ENCODE measurements at regions not wholly inside any gene's neighbourhood (a gene's known extent, or its start where the extent isn't known, plus 50 kb on each side); places are given as distances from the start of the nearest gene placed in this dataset.

DNA sequence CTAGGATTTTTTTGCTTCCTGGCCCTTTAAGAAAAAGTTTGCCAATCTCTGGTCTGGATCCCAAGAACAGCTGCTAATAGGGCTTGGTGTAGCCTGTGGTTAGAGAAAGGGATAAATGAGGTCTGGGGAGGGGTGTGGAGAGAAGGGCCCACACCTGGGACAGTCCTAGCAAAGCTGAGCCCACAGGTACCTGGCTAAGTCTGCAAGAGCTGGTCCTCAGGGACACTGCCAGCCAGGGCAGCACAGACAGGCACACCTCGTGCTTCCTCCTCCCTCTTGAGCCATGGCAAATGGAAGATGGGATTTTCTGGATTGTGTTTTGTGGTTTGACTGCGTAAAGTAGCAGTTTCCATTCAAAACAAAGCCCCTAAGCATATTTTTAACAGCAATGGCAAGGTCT, 217.5 kb downstream of the SOX9 start:
- TF ChIP-seq, protein P1, sequence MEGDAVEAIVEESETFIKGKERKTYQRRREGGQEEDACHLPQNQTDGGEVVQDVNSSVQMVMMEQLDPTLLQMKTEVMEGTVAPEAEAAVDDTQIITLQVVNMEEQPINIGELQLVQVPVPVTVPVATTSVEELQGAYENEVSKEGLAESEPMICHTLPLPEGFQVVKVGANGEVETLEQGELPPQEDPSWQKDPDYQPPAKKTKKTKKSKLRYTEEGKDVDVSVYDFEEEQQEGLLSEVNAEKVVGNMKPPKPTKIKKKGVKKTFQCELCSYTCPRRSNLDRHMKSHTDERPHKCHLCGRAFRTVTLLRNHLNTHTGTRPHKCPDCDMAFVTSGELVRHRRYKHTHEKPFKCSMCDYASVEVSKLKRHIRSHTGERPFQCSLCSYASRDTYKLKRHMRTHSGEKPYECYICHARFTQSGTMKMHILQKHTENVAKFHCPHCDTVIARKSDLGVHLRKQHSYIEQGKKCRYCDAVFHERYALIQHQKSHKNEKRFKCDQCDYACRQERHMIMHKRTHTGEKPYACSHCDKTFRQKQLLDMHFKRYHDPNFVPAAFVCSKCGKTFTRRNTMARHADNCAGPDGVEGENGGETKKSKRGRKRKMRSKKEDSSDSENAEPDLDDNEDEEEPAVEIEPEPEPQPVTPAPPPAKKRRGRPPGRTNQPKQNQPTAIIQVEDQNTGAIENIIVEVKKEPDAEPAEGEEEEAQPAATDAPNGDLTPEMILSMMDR (IDR thresholded peaks at IDR 0.05): no peak
- DNase-seq (no peak), ATAC-seq (no peak)
- Histone ChIP-seq H3K4me3 (ENCODE audit: low read length) (no peak overlapping the region), H3K36me3 (ENCODE audit: control insufficient read depth, insufficient read depth, low read length) (no peaks in the 10 kb centered on the region), H3K27me3 (ENCODE audit: control insufficient read depth, insufficient read depth, low read length) (no peaks in the 10 kb centered on the region), H3K4me1 (ENCODE audit: control insufficient read depth, insufficient read depth, low read length) (no peaks in the 10 kb centered on the region), H3K9me3 (ENCODE audit: control insufficient read depth, insufficient read depth, low read length) (no peaks in the 10 kb centered on the region), H3K27ac (ENCODE audit: low read length) (no peak overlapping the region)
- no peaks in the 10 kb centered on the region for H3K4me1 Mint-ChIP-seq
- whole genome bisulfite sequencing (ENCODE audit: insufficient coverage): 26% methylated on average over 2 of the region's 2 CpGs
- peaks cover 0 to under 1% of the 10 kb centered on the region in 2 donors for H3K9me3 Mint-ChIP-seq
- intact Hi-C loops (cut with micrococcal nuclease): no loop called here
- no peak overlapping the region for H3K4me3 Mint-ChIP-seq
- no peaks in the 10 kb centered on the region for H3K36me3 Mint-ChIP-seq
- no peaks in the 10 kb centered on the region for H3K27me3 Mint-ChIP-seq (ENCODE audit: low read depth in 2 of 2)
- H3K27ac Mint-ChIP-seq: no peak overlapping the region

DNA sequence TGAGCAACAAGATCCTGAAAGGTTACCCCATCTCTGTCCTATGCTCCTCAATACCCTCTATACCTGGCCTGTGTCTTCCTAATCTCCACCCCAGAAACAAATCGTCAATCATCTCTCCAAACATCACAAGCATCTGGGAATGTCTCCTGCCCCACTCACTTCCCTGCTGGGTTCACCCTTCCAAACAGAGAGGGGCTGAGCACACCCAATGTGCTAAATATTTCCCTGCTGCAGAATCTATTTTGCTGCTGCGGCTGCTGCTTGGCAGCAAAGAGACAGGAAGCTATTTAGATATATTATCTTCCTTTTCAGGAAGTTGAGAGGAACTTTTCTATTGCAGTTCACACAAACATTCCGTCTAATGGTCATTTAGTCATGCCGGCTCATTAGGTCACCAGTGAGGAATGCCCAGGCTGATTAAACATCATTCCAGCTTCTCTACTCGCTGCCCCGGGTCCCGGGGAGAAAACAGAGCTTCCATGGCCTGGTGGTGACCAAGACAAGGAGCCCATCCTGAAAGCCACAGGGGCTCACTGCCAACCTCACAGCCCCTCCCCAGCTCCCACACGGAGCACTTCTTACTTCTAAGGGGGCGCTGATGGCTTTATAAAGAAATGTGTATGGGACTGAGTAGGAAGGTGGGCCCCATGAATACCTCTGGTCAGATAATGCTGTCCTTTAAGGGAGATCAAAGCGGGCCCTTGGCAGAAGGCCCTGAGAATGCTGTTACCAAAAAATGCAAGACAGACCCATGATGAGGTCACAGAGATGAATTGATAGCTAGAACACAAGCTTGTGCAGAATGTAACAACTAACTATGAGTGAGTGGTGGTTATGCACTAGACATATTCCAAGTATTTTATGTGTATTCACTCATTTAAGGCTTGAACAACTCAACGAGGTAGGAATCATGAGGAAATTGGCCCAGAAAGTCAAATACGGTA, 218.3 kb downstream of the SOX9 start:
- H3K27me3 Mint-ChIP-seq (ENCODE audit: low read depth in 2 of 2): no peaks in the 10 kb centered on the region
- H3K4me1 Mint-ChIP-seq: no peaks in the 10 kb centered on the region
- WGBS (ENCODE audit: insufficient coverage): 34% methylated on average over 11 of the region's 12 CpGs
- H3K9me3 Mint-ChIP-seq: no peaks in the 10 kb centered on the region
- no peak overlapping the region for H3K4me3 ChIP-seq (ENCODE audit: low read length)
- H3K4me3 Mint-ChIP-seq: no peak overlapping the region
- H3K36me3 ChIP-seq (ENCODE audit: control insufficient read depth, insufficient read depth, low read length): no peaks in the 10 kb centered on the region
- no peak overlapping the region for H3K27ac ChIP-seq (ENCODE audit: low read length)
- TF ChIP-seq, protein P1 (IDR thresholded peaks at IDR 0.05): no peak
- no peaks in the 10 kb centered on the region for H3K27me3 ChIP-seq (ENCODE audit: control insufficient read depth, insufficient read depth, low read length)
- no peaks in the 10 kb centered on the region for H3K36me3 Mint-ChIP-seq
- H3K4me1 ChIP-seq (ENCODE audit: control insufficient read depth, insufficient read depth, low read length): no peaks in the 10 kb centered on the region
- H3K9me3 ChIP-seq (ENCODE audit: control insufficient read depth, insufficient read depth, low read length): no peaks in the 10 kb centered on the region
- intact Hi-C loops (cut with micrococcal nuclease): no loop called here
- no peak overlapping the region for H3K27ac Mint-ChIP-seq
- DNase-seq: no peak
- no peak for ATAC-seq

DNA sequence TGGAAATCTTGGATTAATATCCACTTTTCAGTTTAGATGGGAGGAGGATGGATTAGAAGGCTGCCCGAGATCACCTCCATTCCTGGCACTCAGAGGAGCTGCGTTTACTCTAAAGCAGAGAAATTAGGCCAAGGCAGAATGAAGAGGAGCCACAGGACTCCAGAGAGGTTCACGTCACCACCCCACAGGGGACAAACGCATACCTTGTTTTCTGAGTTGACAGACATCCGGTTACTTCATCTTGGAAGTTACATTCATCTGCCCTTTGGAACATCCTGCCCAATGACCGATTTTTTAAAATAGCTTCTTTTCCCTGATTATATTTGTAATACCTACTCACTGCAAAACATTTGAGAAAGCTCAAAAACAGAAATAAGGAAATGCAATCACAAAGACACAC, 220.0 kb downstream of the SOX9 start:
- Mint-ChIP-seq H3K27me3 (ENCODE audit: low read depth in 2 of 2) (no peaks in the 10 kb centered on the region), H3K4me3 (no peak overlapping the region), H3K36me3 (no peaks in the 10 kb centered on the region), H3K9me3 (no peaks in the 10 kb centered on the region), H3K4me1 (no peaks in the 10 kb centered on the region), H3K27ac (no peak overlapping the region)
- no peaks in the 10 kb centered on the region for H3K36me3 ChIP-seq (ENCODE audit: control insufficient read depth, insufficient read depth, low read length)
- DNase-seq (no peak), ATAC-seq (no peak)
- TF ChIP-seq, protein P1 (IDR thresholded peaks at IDR 0.05): no peak
- no peak overlapping the region for H3K4me3 ChIP-seq (ENCODE audit: low read length)
- 93% methylated on average over 6 of the region's 6 CpGs for WGBS (ENCODE audit: insufficient coverage)
- H3K4me1 ChIP-seq (ENCODE audit: control insufficient read depth, insufficient read depth, low read length): no peaks in the 10 kb centered on the region
- H3K27ac ChIP-seq (ENCODE audit: low read length): no peak overlapping the region
- H3K9me3 ChIP-seq (ENCODE audit: control insufficient read depth, insufficient read depth, low read length): no peaks in the 10 kb centered on the region
- no peaks in the 10 kb centered on the region for H3K27me3 ChIP-seq (ENCODE audit: control insufficient read depth, insufficient read depth, low read length)
- intact Hi-C loops (cut with micrococcal nuclease): no loop called here

DNA sequence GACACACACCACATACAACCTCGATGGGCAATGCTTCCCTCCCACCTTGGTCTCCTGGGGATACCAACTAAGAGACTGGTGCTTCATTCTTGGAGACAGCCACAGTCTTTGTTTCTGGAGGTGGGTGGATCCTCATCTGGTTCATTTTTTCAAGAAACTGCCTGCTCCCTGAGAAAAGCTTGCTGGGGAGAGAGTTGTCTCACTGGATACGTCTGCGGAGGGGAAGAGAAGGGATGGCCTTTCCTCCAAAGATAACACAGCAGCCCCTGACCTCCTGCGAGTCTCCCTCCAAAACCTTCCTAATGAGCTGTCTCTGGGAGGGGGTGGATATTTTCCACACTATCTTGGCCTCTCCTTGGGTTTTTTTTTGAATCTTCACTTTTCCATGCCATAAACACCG, 221.2 kb downstream of the SOX9 start:
- no peak for DNase-seq
- ATAC-seq: no peak
- H3K9me3 ChIP-seq (ENCODE audit: control insufficient read depth, insufficient read depth, low read length): no peaks in the 10 kb centered on the region
- H3K36me3 ChIP-seq (ENCODE audit: control insufficient read depth, insufficient read depth, low read length): no peaks in the 10 kb centered on the region
- H3K27me3 ChIP-seq (ENCODE audit: control insufficient read depth, insufficient read depth, low read length): no peaks in the 10 kb centered on the region
- H3K27ac Mint-ChIP-seq: no peak overlapping the region
- TF ChIP-seq, protein P1 (IDR thresholded peaks at IDR 0.05): no peak
- no peak overlapping the region for H3K27ac ChIP-seq (ENCODE audit: low read length)
- no peak overlapping the region for H3K4me3 Mint-ChIP-seq
- no peaks in the 10 kb centered on the region for H3K36me3 Mint-ChIP-seq
- H3K4me1 ChIP-seq (ENCODE audit: control insufficient read depth, insufficient read depth, low read length): no peaks in the 10 kb centered on the region
- WGBS (ENCODE audit: insufficient coverage): 70% methylated on average over 2 of the region's 5 CpGs
- H3K4me1 Mint-ChIP-seq: no peaks in the 10 kb centered on the region
- H3K27me3 Mint-ChIP-seq (ENCODE audit: low read depth in 2 of 2): no peaks in the 10 kb centered on the region
- H3K4me3 ChIP-seq (ENCODE audit: low read length): no peak overlapping the region
- no peaks in the 10 kb centered on the region for H3K9me3 Mint-ChIP-seq
- intact Hi-C loops (cut with micrococcal nuclease): no loop called here

Measured in natural killer cell (primary cell).